Skeletal muscle tissue (tissue), 3 donors: ENCODE measurements at regions not wholly inside any gene's neighbourhood (a gene's known extent, or its start where the extent isn't known, plus 50 kb on each side); places are given as distances from the start of the nearest gene placed in this dataset.

Experiments
- H3K27ac ChIP-seq: one replicate; pipeline ENCODE4 v1.7.0; 2013; ENCODE audit warnings: mild to moderate bottlenecking, low read depth, low read length, inconsistent platforms
- H3K27me3 ChIP-seq, 3 donors: one replicate each; pipeline ENCODE4 v1.7.0; 2013; ENCODE audit warnings: low read length in 3 of 3; ENCODE audit not compliant: control insufficient read depth in 3 of 3, insufficient read depth in 3 of 3
- H3K36me3 ChIP-seq, 3 donors: one replicate each; pipeline ENCODE4 v1.7.0; 2013; ENCODE audit warnings: low read length in 3 of 3; ENCODE audit not compliant: control insufficient read depth in 3 of 3, insufficient read depth in 3 of 3
- H3K4me1 ChIP-seq, 3 donors: one replicate each; pipeline ENCODE4 v1.7.0; 2013; ENCODE audit warnings: low read length in 3 of 3, mild to moderate bottlenecking in 3 of 3; ENCODE audit not compliant: control insufficient read depth in 3 of 3, insufficient read depth in 3 of 3
- H3K4me3 ChIP-seq, 3 donors: one replicate each; pipeline ENCODE4 v1.7.0; 2013; ENCODE audit warnings: low read length in 3 of 3
- H3K9ac ChIP-seq, 3 donors: one replicate each; pipeline ENCODE4 v1.7.0; 2013; ENCODE audit warnings: low read length in 3 of 3, mild to moderate bottlenecking in 3 of 3, moderate library complexity in 2 of 3, low read depth in 1 of 3
- H3K9me3 ChIP-seq, 3 donors: one replicate each; pipeline ENCODE4 v1.7.0; 2013; ENCODE audit warnings: low read length in 3 of 3; ENCODE audit not compliant: control insufficient read depth in 3 of 3
- donor health status: Osteomylitis.

- H3K36me3 ChIP-seq = no peaks in the 10 kb centered on the region
- no peak overlapping the region for H3K4me3 ChIP-seq
- H3K9me3 ChIP-seq = no peaks in the 10 kb centered on the region
- peaks cover 4 to 13% (median 5%) of the 10 kb centered on the region in 3 donors for H3K27me3 ChIP-seq
- peaks cover 26 to 31% (median 31%) of the 10 kb centered on the region in 3 donors for H3K4me1 ChIP-seq
- H3K9ac ChIP-seq = no peak overlapping the region
- no peak overlapping the region for H3K27ac ChIP-seq
Measured at GRCh38 chr6:168130168-168130696, 51.2 kb upstream of the FRMD1 start.

- H3K36me3 ChIP-seq = no peaks in the 10 kb centered on the region
- peaks cover 4 to 13% (median 5%) of the 10 kb centered on the region in 3 donors for H3K27me3 ChIP-seq
- no peaks in the 10 kb centered on the region for H3K9me3 ChIP-seq
- no peak overlapping the region for H3K9ac ChIP-seq
- H3K4me1 ChIP-seq = peaks cover 26 to 31% (median 31%) of the 10 kb centered on the region in 3 donors
- no peak overlapping the region for H3K4me3 ChIP-seq
- no peak overlapping the region for H3K27ac ChIP-seq
Measured at GRCh38 chr6:168129292-168130167, 50.5 kb upstream of the FRMD1 start.

- H3K4me3 ChIP-seq = no peak overlapping the region
- H3K27ac ChIP-seq = no peak overlapping the region
- no peaks in the 10 kb centered on the region for H3K9me3 ChIP-seq
- H3K27me3 ChIP-seq = peaks cover 4 to 13% (median 5%) of the 10 kb centered on the region in 3 donors
- no peak overlapping the region for H3K9ac ChIP-seq
- H3K36me3 ChIP-seq = no peaks in the 10 kb centered on the region
- H3K4me1 ChIP-seq = peaks cover 25 to 27% (median 25%) of the 10 kb centered on the region in 3 donors
Measured at GRCh38 chr6:168128631-168129291, 49.7 kb upstream of the FRMD1 start.
